Gastrocnemius medialis (tissue), 4 donors: ENCODE measurements at regions not wholly inside any gene's neighbourhood (a gene's known extent, or its start where the extent isn't known, plus 50 kb on each side); places are given as distances from the start of the nearest gene placed in this dataset.

Experiments used
- CTCF ChIP-seq, 5 experiments: fragments of 450-650 bp in 3 of 5; fragments of 200-600 bp in 2 of 5; sonication (generic) in 2 of 5; IDR thresholded peaks in 4 of 5; conservative IDR thresholded peaks in 1 of 5; 1 replicate in 4 of 5; 2 replicates in 1 of 5; pipeline ENCODE4 v1.5.1; 2016 to 2019; ENCODE audit warnings: antibody characterized with exemption in 5 of 5, mild to moderate bottlenecking in 3 of 5, moderate library complexity in 3 of 5
- POLR2A ChIP-seq, 2 donors: fragments of 450-650 bp; IDR thresholded peaks; one replicate each; pipeline ENCODE4 v1.6.1; 2017; ENCODE audit warnings: antibody characterized with exemption in 2 of 2, mild to moderate bottlenecking in 2 of 2, moderate library complexity in 2 of 2

- TF ChIP-seq CTCF (IDR thresholded peaks at IDR 0.05 in 4 of 5, conservative IDR thresholded peaks at IDR 0.05 in 1 of 5): no peak
- no peak for TF ChIP-seq POLR2A (IDR thresholded peaks at IDR 0.05)
Observed at GRCh38 chr5:143499480-143500114, 96.1 kb upstream of the NR3C1 start.
